ENCODE measurements at regions not wholly inside any gene's neighbourhood (a gene's known extent, or its start where the extent isn't known, plus 50 kb on each side); places are given as distances from the start of the nearest gene placed in this dataset.
A peak's percentile ranks its signal among the peaks of the same experiment; 100 is the strongest.

- ChIA-PET POLR2A (ENCODE audit: low non-redundant PET) (no interaction called here), CTCF (no interaction called here)
- no peak for DNase-seq (ENCODE audit: low spot score)
- no peak overlapping the region for H3K27ac ChIP-seq
- no peak for TF ChIP-seq CTCF (conservative IDR thresholded peaks at IDR 0.05; ENCODE audit: low read depth)
Observed at GRCh38 chr1:157404614-157405013, 147.7 kb downstream of the FCRL5 start.

GRCh38 chr1:157404063-157404501 is 148.2 kb downstream of the FCRL5 start:
- CTCF ChIA-PET = no interaction called here
- DNase-seq (ENCODE audit: low spot score) = no peak
- no peak for TF ChIP-seq CTCF (conservative IDR thresholded peaks at IDR 0.05; ENCODE audit: low read depth)
- POLR2A ChIA-PET (ENCODE audit: low non-redundant PET) = no interaction called here
- no peak overlapping the region for H3K27ac ChIP-seq

- no peak overlapping the region for H3K27ac ChIP-seq
- TF ChIP-seq CTCF (conservative IDR thresholded peaks at IDR 0.05; ENCODE audit: low read depth) = no peak
- no peak for DNase-seq (ENCODE audit: low spot score)
- CTCF ChIA-PET = no interaction called here
- POLR2A ChIA-PET (ENCODE audit: low non-redundant PET) = no interaction called here
Observed at GRCh38 chr1:157403608-157404007, 148.7 kb downstream of the FCRL5 start.

- ChIA-PET POLR2A (ENCODE audit: low non-redundant PET) (no interaction called here), CTCF (no interaction called here)
- no peak overlapping the region for H3K27ac ChIP-seq
- DNase-seq (ENCODE audit: low spot score) = peak; percentile 41
- no peak for TF ChIP-seq CTCF (conservative IDR thresholded peaks at IDR 0.05; ENCODE audit: low read depth)
Observed at GRCh38 chr1:157403203-157403602, 149.1 kb downstream of the FCRL5 start.

- ChIA-PET CTCF (interaction anchor here (0.7 kb wide), 1 partner anchor 230 kb away, joined by 3 read pairs; no protein-coding TSS in a partner anchor), POLR2A (ENCODE audit: low non-redundant PET) (no interaction called here)
- no peak for DNase-seq (ENCODE audit: low spot score)
- TF ChIP-seq CTCF (conservative IDR thresholded peaks at IDR 0.05; ENCODE audit: low read depth) = no peak
- H3K27ac ChIP-seq = no peak overlapping the region
Observed at GRCh38 chr1:157400766-157401165, 151.5 kb downstream of the FCRL5 start.

- CTCF ChIA-PET = interaction anchor here (0.7 kb wide), 1 partner anchor 72 kb away, joined by 6 read pairs; no protein-coding TSS in a partner anchor
- DNase-seq (ENCODE audit: low spot score) = no peak
- POLR2A ChIA-PET (ENCODE audit: low non-redundant PET) = no interaction called here
Observed at GRCh38 chr1:157399984-157400382, 152.3 kb downstream of the FCRL5 start.

More at GRCh38 chr1:157399984-157400382, 152.3 kb downstream of the FCRL5 start:
- no peak for TF ChIP-seq CTCF (conservative IDR thresholded peaks at IDR 0.05; ENCODE audit: low read depth)
- H3K27ac ChIP-seq = no peak overlapping the region

Data from RWPE1 (cell line).